ENCODE measurements at regions not wholly inside any gene's neighbourhood (a gene's known extent, or its start where the extent isn't known, plus 50 kb on each side); places are given as distances from the start of the nearest gene placed in this dataset.

DNA sequence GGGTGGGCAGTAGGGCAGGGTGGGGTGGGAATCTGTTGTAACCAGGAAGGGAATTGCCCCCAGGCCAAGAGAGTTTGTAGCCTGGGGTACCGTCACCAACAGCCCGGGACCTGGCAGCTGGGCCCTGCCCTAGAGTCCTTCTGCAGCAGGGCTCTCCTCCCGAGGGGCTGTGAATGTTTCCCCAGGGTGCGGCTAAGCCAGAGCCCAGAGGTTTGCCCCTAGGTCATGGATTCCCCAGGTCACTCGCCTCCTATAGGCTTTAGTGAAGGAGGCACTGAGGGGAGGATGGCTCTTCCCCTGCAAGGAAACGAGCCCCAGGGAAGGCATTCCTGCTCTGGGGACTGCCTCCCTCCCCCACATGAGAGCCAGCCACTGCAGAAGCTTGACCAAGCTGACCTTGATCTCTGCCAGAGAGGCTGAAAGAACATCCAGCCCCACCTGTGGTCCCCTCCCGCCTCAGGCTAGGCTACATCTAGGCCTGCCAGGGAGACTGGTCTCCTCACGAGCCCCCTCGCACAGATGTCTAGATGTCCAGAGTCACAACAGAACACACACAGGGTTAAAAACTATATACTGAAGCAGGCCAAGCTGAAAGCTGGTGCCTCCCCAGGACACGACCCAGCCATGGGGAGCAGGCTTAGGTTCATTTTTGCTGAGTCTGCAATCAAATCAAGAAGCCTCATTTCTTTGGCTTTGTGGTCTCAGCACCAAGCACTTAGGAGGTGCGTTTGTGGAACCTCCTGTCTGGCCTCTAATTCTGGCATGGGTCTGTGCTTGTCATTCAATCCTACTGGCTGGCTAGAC lies 69.1 kb upstream of the TAMM41 start:
- no peak for ATAC-seq
- no peak for DNase-seq (ENCODE audit: low read depth, low spot score)
- no peaks in the 10 kb centered on the region for H3K79me2 ChIP-seq (ENCODE audit: insufficient read depth, low read length)
- H3K4me1 ChIP-seq (ENCODE audit: control insufficient read depth in 1 of 2, insufficient read depth in 2 of 2, low read length in 2 of 2), result no peaks in the 10 kb centered on the region
- H4K20me1 ChIP-seq (ENCODE audit: insufficient read depth), result no peaks in the 10 kb centered on the region
- BruUV-seq (replicated peaks), result no TSS peak
- no peak overlapping the region for H3K27ac ChIP-seq (ENCODE audit: low read depth, low read length)
- no peak overlapping the region for H2AFZ ChIP-seq (ENCODE audit: low read depth, low read length, poor library complexity, severe bottlenecking)
- H3K4me2 ChIP-seq (ENCODE audit: low read length), result no peak overlapping the region
- H3K9me2 ChIP-seq (ENCODE audit: insufficient read depth), result no peaks in the 10 kb centered on the region
- H3K27me3 ChIP-seq (ENCODE audit: insufficient read depth, low read length), result no peaks in the 10 kb centered on the region
- POLR2A ChIA-PET, result no interaction called here
- no peak overlapping the region for H3K4me3 ChIP-seq (replicated peaks in 1 of 2; ENCODE audit: low read depth in 1 of 2, low read length in 2 of 2)
- H3K9ac ChIP-seq (ENCODE audit: low read length), result no peak overlapping the region
- CTCF ChIA-PET, result no interaction called here
- RAD21 ChIA-PET (ENCODE audit: low non-redundant PET in 1 of 2, low total read pairs in 2 of 2, uncharacterized antibody in 2 of 2, unreplicated experiment in 2 of 2), result no interaction called here
- TF ChIP-seq ZBTB33 (IDR thresholded peaks at IDR 0.05; ENCODE audit: extremely low read depth, insufficient replicate concordance, low read length), result no peak
- no peak for TF ChIP-seq POLR2A (IDR thresholded peaks at IDR 0.05; ENCODE audit: borderline replicate concordance, extremely low read depth, insufficient read depth, insufficient read length)
- no peak for TF ChIP-seq CEBPB (IDR thresholded peaks at IDR 0.05; ENCODE audit: low read depth)
- no peak for TF ChIP-seq ZNF274 (IDR thresholded peaks at IDR 0.05; ENCODE audit: low read depth, low read length)
- TF ChIP-seq JUND (IDR thresholded peaks at IDR 0.05), result no peak
- no peak for TF ChIP-seq TCF7L2 (IDR thresholded peaks at IDR 0.05; ENCODE audit: borderline replicate concordance, extremely low read depth, insufficient read depth, insufficient read length)
- no peak for TF ChIP-seq EGR1 (IDR thresholded peaks at IDR 0.05; ENCODE audit: low read depth)
- no peak for TF ChIP-seq SRF (IDR thresholded peaks at IDR 0.05; ENCODE audit: low read depth)
- TF ChIP-seq ELF1 (IDR thresholded peaks at IDR 0.05; ENCODE audit: borderline replicate concordance, low read depth), result no peak
- TF ChIP-seq SIN3A (IDR thresholded peaks at IDR 0.05; ENCODE audit: low read depth), result no peak
- no peak for TF ChIP-seq REST (IDR thresholded peaks at IDR 0.05; ENCODE audit: low read depth)
- TF ChIP-seq POLR2AphosphoS5 (IDR thresholded peaks at IDR 0.05; ENCODE audit: low read depth, low read length), result no peak
- TF ChIP-seq FOSL1 (IDR thresholded peaks at IDR 0.05; ENCODE audit: low read depth), result no peak
- no peak for TF ChIP-seq EZH2phosphoT487 (IDR thresholded peaks at IDR 0.05; ENCODE audit: borderline replicate concordance)
- TF ChIP-seq, protein P1, sequence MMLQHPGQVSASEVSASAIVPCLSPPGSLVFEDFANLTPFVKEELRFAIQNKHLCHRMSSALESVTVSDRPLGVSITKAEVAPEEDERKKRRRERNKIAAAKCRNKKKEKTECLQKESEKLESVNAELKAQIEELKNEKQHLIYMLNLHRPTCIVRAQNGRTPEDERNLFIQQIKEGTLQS (IDR thresholded peaks at IDR 0.05), result no peak
- TF ChIP-seq EZH2 (IDR thresholded peaks at IDR 0.05), result no peak
- TF ChIP-seq ZFX (IDR thresholded peaks at IDR 0.05), result no peak
- no peak for TF ChIP-seq RAD21 (IDR thresholded peaks at IDR 0.05; ENCODE audit: low read depth)
- TF ChIP-seq CBX3 (IDR thresholded peaks at IDR 0.05; ENCODE audit: low read depth), result no peak
- TF ChIP-seq SP1 (IDR thresholded peaks at IDR 0.05; ENCODE audit: low read depth), result no peak
- intact Hi-C loops (cut with micrococcal nuclease), result no loop called here
- H3K9me3 ChIP-seq (ENCODE audit: control insufficient read depth in 1 of 2, insufficient read depth in 1 of 2, low read depth in 1 of 2, low read length in 2 of 2), result no peaks in the 10 kb centered on the region
- no peaks in the 10 kb centered on the region for H3K36me3 ChIP-seq (ENCODE audit: control insufficient read depth in 1 of 2, insufficient read depth in 2 of 2, low read length in 2 of 2)
